Neural cell (in vitro differentiated cells): ENCODE measurements at regions not wholly inside any gene's neighbourhood (a gene's known extent, or its start where the extent isn't known, plus 50 kb on each side); places are given as distances from the start of the nearest gene placed in this dataset.

Source experiments
- EP300 ChIP-seq: fragments of 450-650 bp; conservative IDR thresholded peaks from 2 replicates; pipeline ENCODE4 v1.6.1; 2014; ENCODE audit warnings: antibody characterized with exemption, mild to moderate bottlenecking, moderate library complexity; ENCODE audit not compliant: poor library complexity, severe bottlenecking
- EZH2 ChIP-seq: fragments of 200-600, 300-800 bp; shearing (Covaris generic), sonication (generic); IDR thresholded peaks from 2 replicates; pipeline ENCODE4 v1.6.1; 2014; ENCODE audit warnings: antibody characterized with exemption, low read length, borderline replicate concordance, mild to moderate bottlenecking; ENCODE audit not compliant: insufficient read depth, poor library complexity, severe bottlenecking
- MXI1 ChIP-seq: fragments of 450-650 bp; conservative IDR thresholded peaks from 2 replicates; pipeline ENCODE4 v1.6.1; 2014; ENCODE audit warnings: antibody characterized with exemption, mild to moderate bottlenecking; ENCODE audit not compliant: poor library complexity, severe bottlenecking
- POLR2AphosphoS5 ChIP-seq: IDR thresholded peaks from 2 replicates; pipeline ENCODE4 v1.6.1; 2012
- RAD21 ChIP-seq: fragments of 450-650 bp; conservative IDR thresholded peaks from 2 replicates; pipeline ENCODE4 v1.6.1; 2014; ENCODE audit warnings: antibody characterized with exemption, mild to moderate bottlenecking, moderate library complexity
- SMC3 ChIP-seq: fragments of 450-650 bp; conservative IDR thresholded peaks from 2 replicates; pipeline ENCODE4 v1.6.1; 2014; ENCODE audit warnings: antibody characterized with exemption, mild to moderate bottlenecking, moderate library complexity; ENCODE audit not compliant: poor library complexity
- TAF1 ChIP-seq: IDR thresholded peaks from 2 replicates; pipeline ENCODE4 v1.6.1; 2012; ENCODE audit warnings: low read depth
- TF ChIP-seq, protein P1 (sequence below): fragments of 450-650 bp; IDR thresholded peaks from 2 replicates; pipeline ENCODE4 v1.5.1; 2014; ENCODE audit warnings: antibody characterized with exemption, mild to moderate bottlenecking, moderate library complexity; ENCODE audit not compliant: poor library complexity, severe bottlenecking
- TF ChIP-seq, protein P2 (sequence below): IDR thresholded peaks from 2 replicates; pipeline ENCODE4 v1.6.1; 2012; ENCODE audit warnings: borderline replicate concordance

DNA sequence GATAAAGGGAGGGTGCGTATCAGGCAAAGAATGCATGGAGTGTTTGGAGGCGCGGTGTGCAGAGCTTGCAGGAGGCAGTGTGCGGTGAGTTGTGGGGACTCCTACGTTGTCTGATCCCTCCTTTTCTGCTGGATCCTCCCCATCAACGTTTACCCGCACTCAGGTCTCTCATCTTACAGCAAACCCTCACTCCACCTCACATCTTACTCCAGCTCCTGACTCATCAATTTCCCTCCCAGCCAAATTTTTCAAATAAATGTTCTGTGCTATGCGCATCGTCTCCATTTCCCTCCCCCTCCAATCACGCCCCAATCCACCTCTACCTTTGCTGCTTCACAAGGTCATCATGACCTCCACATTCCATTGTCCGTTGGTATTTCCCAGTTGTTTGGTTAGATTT lies 138.9 kb upstream of the KLF4 start:
- TF ChIP-seq, protein P1, sequence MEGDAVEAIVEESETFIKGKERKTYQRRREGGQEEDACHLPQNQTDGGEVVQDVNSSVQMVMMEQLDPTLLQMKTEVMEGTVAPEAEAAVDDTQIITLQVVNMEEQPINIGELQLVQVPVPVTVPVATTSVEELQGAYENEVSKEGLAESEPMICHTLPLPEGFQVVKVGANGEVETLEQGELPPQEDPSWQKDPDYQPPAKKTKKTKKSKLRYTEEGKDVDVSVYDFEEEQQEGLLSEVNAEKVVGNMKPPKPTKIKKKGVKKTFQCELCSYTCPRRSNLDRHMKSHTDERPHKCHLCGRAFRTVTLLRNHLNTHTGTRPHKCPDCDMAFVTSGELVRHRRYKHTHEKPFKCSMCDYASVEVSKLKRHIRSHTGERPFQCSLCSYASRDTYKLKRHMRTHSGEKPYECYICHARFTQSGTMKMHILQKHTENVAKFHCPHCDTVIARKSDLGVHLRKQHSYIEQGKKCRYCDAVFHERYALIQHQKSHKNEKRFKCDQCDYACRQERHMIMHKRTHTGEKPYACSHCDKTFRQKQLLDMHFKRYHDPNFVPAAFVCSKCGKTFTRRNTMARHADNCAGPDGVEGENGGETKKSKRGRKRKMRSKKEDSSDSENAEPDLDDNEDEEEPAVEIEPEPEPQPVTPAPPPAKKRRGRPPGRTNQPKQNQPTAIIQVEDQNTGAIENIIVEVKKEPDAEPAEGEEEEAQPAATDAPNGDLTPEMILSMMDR = no peak
- no peak for TF ChIP-seq EP300
- TF ChIP-seq, protein P2, sequence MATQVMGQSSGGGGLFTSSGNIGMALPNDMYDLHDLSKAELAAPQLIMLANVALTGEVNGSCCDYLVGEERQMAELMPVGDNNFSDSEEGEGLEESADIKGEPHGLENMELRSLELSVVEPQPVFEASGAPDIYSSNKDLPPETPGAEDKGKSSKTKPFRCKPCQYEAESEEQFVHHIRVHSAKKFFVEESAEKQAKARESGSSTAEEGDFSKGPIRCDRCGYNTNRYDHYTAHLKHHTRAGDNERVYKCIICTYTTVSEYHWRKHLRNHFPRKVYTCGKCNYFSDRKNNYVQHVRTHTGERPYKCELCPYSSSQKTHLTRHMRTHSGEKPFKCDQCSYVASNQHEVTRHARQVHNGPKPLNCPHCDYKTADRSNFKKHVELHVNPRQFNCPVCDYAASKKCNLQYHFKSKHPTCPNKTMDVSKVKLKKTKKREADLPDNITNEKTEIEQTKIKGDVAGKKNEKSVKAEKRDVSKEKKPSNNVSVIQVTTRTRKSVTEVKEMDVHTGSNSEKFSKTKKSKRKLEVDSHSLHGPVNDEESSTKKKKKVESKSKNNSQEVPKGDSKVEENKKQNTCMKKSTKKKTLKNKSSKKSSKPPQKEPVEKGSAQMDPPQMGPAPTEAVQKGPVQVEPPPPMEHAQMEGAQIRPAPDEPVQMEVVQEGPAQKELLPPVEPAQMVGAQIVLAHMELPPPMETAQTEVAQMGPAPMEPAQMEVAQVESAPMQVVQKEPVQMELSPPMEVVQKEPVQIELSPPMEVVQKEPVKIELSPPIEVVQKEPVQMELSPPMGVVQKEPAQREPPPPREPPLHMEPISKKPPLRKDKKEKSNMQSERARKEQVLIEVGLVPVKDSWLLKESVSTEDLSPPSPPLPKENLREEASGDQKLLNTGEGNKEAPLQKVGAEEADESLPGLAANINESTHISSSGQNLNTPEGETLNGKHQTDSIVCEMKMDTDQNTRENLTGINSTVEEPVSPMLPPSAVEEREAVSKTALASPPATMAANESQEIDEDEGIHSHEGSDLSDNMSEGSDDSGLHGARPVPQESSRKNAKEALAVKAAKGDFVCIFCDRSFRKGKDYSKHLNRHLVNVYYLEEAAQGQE = no peak
- TF ChIP-seq EZH2 = no peak
- no peak for TF ChIP-seq RAD21
- TF ChIP-seq POLR2AphosphoS5 = no peak
- TF ChIP-seq TAF1 = no peak
- no peak for TF ChIP-seq SMC3
- TF ChIP-seq MXI1 = no peak
